Endothelial cell of umbilical vein (primary cell): ENCODE measurements at regions not wholly inside any gene's neighbourhood (a gene's known extent, or its start where the extent isn't known, plus 50 kb on each side); places are given as distances from the start of the nearest gene placed in this dataset.

Experiments used
- BruUV-seq: library from RNA; stranded (reverse); fragments of 400-500 nt; replicated peaks from 2 replicates; lab custom pipeline; 2021; lab: Mats Ljungman, UMichigan
- CTCF ChIA-PET: fragments of 300-600, 350-600 bp; sonication (Branson Sonifier 250); formaldehyde crosslinking; loops from one replicate; lab custom pipeline; 2021; ENCODE audit warnings: antibody characterized with exemption, inconsistent platforms; lab: Charles Lee
- POLR2A ChIA-PET: fragments of 300-600, 350-600 bp; sonication (Branson Sonifier 250); formaldehyde crosslinking; loops from one replicate; lab custom pipeline; 2021; ENCODE audit warnings: antibody characterized with exemption, inconsistent platforms; lab: Charles Lee
- DNase-seq: peaks from one replicate; pipeline ENCODE4 v3.0.0-alpha.2; 2011; ENCODE audit warnings: low read depth, low spot score
- FAIRE-seq: peaks from 2 replicates; lab custom pipeline; 2011; peaks lifted over from hg19 to GRCh38; lab: Jason Lieb, UNC
- H2AFZ ChIP-seq: 2 replicates; pipeline ENCODE4 v1.6.0; 2012; ENCODE audit warnings: low read depth, low read length, control low read depth, inconsistent platforms
- H3K27ac ChIP-seq: 2 replicates; pipeline ENCODE4 v1.5.1; 2011; ENCODE audit warnings: low read depth, mild to moderate bottlenecking, control low read depth, low read length, moderate library complexity; ENCODE audit not compliant: insufficient read depth
- H3K27me3 ChIP-seq, 2 experiments: 2 replicates each; pipeline versions ENCODE4 v1.6.0 to v1.6.1; 2011; ENCODE audit warnings: low read length in 2 of 2, mixed read lengths in 1 of 2; ENCODE audit not compliant: control insufficient read depth in 2 of 2, insufficient read depth in 2 of 2
- H3K36me3 ChIP-seq, 2 experiments: 2 replicates in 1 of 2; 3 replicates in 1 of 2; pipeline ENCODE4 v1.5.1; 2011; ENCODE audit warnings: low read length in 2 of 2, mild to moderate bottlenecking in 1 of 2, moderate library complexity in 1 of 2; ENCODE audit not compliant: control insufficient read depth in 2 of 2, insufficient read depth in 2 of 2; ENCODE audit errors: extremely low read depth in 1 of 2
- H3K4me1 ChIP-seq: 3 replicates; pipeline ENCODE4 v1.5.1; 2011; ENCODE audit warnings: mild to moderate bottlenecking, low read length; ENCODE audit not compliant: control insufficient read depth, insufficient read depth; ENCODE audit errors: extremely low read depth
- H3K4me2 ChIP-seq: 2 replicates; pipeline ENCODE4 v1.6.1; 2011; ENCODE audit warnings: low read length, control low read depth, mixed read lengths; ENCODE audit not compliant: insufficient read depth
- H3K4me3 ChIP-seq, 3 experiments: fragments of 200-600 bp in 1 of 3; sonication (generic), shearing (Covaris generic) in 1 of 3; replicated peaks in 1 of 3; 2 replicates each; pipeline ENCODE4 v1.5.1; 2011 to 2016; ENCODE audit warnings: control low read depth in 3 of 3, low read length in 3 of 3, mild to moderate bottlenecking in 2 of 3, inconsistent platforms in 1 of 3, low read depth in 1 of 3, moderate library complexity in 1 of 3; ENCODE audit not compliant: insufficient read depth in 1 of 3
- H3K79me2 ChIP-seq: 2 replicates; pipeline ENCODE4 v1.6.0; 2012; ENCODE audit warnings: low read length, inconsistent platforms; ENCODE audit not compliant: control insufficient read depth, insufficient read depth
- H3K9ac ChIP-seq: replicated peaks from 2 replicates; pipeline ENCODE3; 2011; ENCODE audit warnings: low read length, control low read depth; ENCODE audit not compliant: insufficient read depth; ENCODE audit errors: extremely low read depth
- H3K9me1 ChIP-seq: replicated peaks from 3 replicates; pipeline ENCODE4 v1.6.0; 2011; ENCODE audit warnings: mild to moderate bottlenecking, low read length; ENCODE audit not compliant: control insufficient read depth, insufficient read depth; ENCODE audit errors: extremely low read depth
- H3K9me3 ChIP-seq: replicated peaks from 2 replicates; pipeline ENCODE4 v1.5.1; 2012; ENCODE audit warnings: low read length, inconsistent platforms; ENCODE audit not compliant: control insufficient read depth, insufficient read depth
- H4K20me1 ChIP-seq: replicated peaks from 2 replicates; pipeline ENCODE3; 2011; ENCODE audit warnings: mild to moderate bottlenecking, low read length; ENCODE audit not compliant: control insufficient read depth, insufficient read depth; ENCODE audit errors: extremely low read depth
- CTCF ChIP-seq, 2 donors: IDR thresholded peaks; 1 replicate in 1 of 2; 2 replicates in 1 of 2; pipeline ENCODE4 v1.5.1; 2011; ENCODE audit warnings: low read length in 2 of 2, mild to moderate bottlenecking in 2 of 2, moderate library complexity in 2 of 2, control low read depth in 1 of 2, inconsistent platforms in 1 of 2, low read depth in 1 of 2; ENCODE audit not compliant: insufficient read depth in 1 of 2; ENCODE audit errors: extremely low read depth in 1 of 2
- EZH2 ChIP-seq: IDR thresholded peaks from 2 replicates; pipeline ENCODE4 v1.6.1; 2012; ENCODE audit warnings: borderline replicate concordance, low read depth, mild to moderate bottlenecking, moderate library complexity, low read length, inconsistent platforms; ENCODE audit not compliant: severe bottlenecking
- FOS ChIP-seq: IDR thresholded peaks from 2 replicates; pipeline ENCODE4 v1.6.1; 2011; ENCODE audit warnings: mild to moderate bottlenecking, low read length, moderate library complexity, borderline replicate concordance; ENCODE audit not compliant: insufficient read depth
- GATA2 ChIP-seq: IDR thresholded peaks from 2 replicates; pipeline ENCODE4 v1.7.0; 2011; ENCODE audit warnings: low read depth, mild to moderate bottlenecking, moderate library complexity, mixed read lengths, low read length; ENCODE audit not compliant: insufficient read length, insufficient read depth
- JUN ChIP-seq: IDR thresholded peaks from 2 replicates; pipeline ENCODE4 v1.6.1; 2011; ENCODE audit warnings: borderline replicate concordance, low read depth; ENCODE audit not compliant: insufficient read length, insufficient read depth
- MAX ChIP-seq: IDR thresholded peaks from 2 replicates; pipeline ENCODE4 v1.6.1; 2011; ENCODE audit not compliant: insufficient read depth, insufficient read length
- MYC ChIP-seq: IDR thresholded peaks from one replicate; pipeline ENCODE4 v1.6.1; 2011; ENCODE audit warnings: mild to moderate bottlenecking, low read depth, low read length
- POLR2A ChIP-seq: IDR thresholded peaks from 2 replicates; pipeline ENCODE4 v1.6.1; 2012; ENCODE audit warnings: low read depth, mild to moderate bottlenecking, control low read depth, low read length
- POLR2AphosphoS5 ChIP-seq: IDR thresholded peaks from 2 replicates; pipeline ENCODE4 v1.6.1; 2012; ENCODE audit warnings: low read depth, mild to moderate bottlenecking, control low read depth, low read length, moderate library complexity; ENCODE audit not compliant: insufficient read depth
- dilution Hi-C: fragments of 300-500 bp; cut with MboI; formaldehyde crosslinking; loops from one replicate; pipeline ENCODE4 v1.15.0; 2019; ENCODE audit warnings: low sequenced_read_pairs; ENCODE audit not compliant: extremely low pct_ligation_motif_present
- intact Hi-C: fragments of 100-400 bp; cut with micrococcal nuclease; formaldehyde crosslinking; loops from one replicate; pipeline ENCODE4 v1.10.0; 2022

GRCh38 chr7:97555857-97556421 lies 175.9 kb upstream of the TAC1 start:
- H2AFZ ChIP-seq = no peak overlapping the region
- H3K4me1 ChIP-seq = no peaks in the 10 kb centered on the region
- H3K9me3 ChIP-seq = peaks cover 2% of the 10 kb centered on the region
- ChIA-PET CTCF (no interaction called here), POLR2A (no interaction called here)
- H3K79me2 ChIP-seq = no peaks in the 10 kb centered on the region
- FAIRE-seq (no peak), DNase-seq (no peak)
- dilution Hi-C loops = no loop called here
- intact Hi-C loops = no loop called here
- H3K27me3 ChIP-seq = no peaks in the 10 kb centered on the region
- no peak overlapping the region for H3K4me3 ChIP-seq
- TF ChIP-seq CTCF (IDR thresholded peaks at IDR 0.05; ENCODE audit: extremely low read depth in 1 of 2, insufficient read depth in 1 of 2, low read depth in 1 of 2, low read length in 2 of 2) = no peak
- TF ChIP-seq JUN = no peak
- TF ChIP-seq POLR2A = no peak
- no peak for TF ChIP-seq MAX
- H3K36me3 ChIP-seq = no peaks in the 10 kb centered on the region
- H3K9me1 ChIP-seq = no peaks in the 10 kb centered on the region
- no peak overlapping the region for H3K27ac ChIP-seq
- H4K20me1 ChIP-seq = no peaks in the 10 kb centered on the region
- H3K4me2 ChIP-seq = no peak overlapping the region
- BruUV-seq = no TSS peak
- no peak overlapping the region for H3K9ac ChIP-seq

DNA sequence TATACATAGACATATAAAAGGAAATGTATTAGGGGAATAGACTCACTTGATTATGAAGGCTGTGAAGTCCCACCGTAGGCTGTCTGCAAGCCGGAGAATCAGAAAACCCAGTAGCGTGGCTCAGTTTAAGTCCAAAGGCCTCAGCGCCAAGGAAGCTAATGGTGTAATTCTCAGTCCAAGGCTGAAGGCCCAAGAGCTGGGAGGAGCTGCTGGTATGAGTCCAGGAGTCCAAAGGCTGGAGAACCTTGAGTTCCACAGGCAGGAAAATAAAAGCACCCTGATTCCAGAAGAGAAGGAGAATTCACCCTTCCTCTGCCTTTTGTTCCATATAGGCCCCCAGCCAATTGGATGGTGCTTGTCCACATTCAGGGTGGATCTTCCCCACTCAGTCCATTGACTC lies 166.2 kb upstream of the TAC1 start:
- CTCF ChIA-PET = no interaction called here
- H3K79me2 ChIP-seq = no peaks in the 10 kb centered on the region
- dilution Hi-C loops = no loop called here

More for the DNA sequence above, 166.2 kb upstream of the TAC1 start:
- no peak for TF ChIP-seq CTCF (IDR thresholded peaks at IDR 0.05; ENCODE audit: extremely low read depth in 1 of 2, insufficient read depth in 1 of 2, low read depth in 1 of 2, low read length in 2 of 2)
- TF ChIP-seq MAX = no peak
- TF ChIP-seq FOS = no peak
- no peak for TF ChIP-seq POLR2A
- TF ChIP-seq JUN = no peak
- TF ChIP-seq MYC = no peak
- TF ChIP-seq GATA2 = no peak
- TF ChIP-seq EZH2 = no peak
- no peak for TF ChIP-seq POLR2AphosphoS5
- POLR2A ChIA-PET = no interaction called here
- H3K4me2 ChIP-seq = no peak overlapping the region
- H3K9me1 ChIP-seq = no peaks in the 10 kb centered on the region
- no peak overlapping the region for H2AFZ ChIP-seq
- no peaks in the 10 kb centered on the region for H3K27me3 ChIP-seq
- H3K4me1 ChIP-seq = no peaks in the 10 kb centered on the region
- no peaks in the 10 kb centered on the region for H3K9me3 ChIP-seq
- no peak overlapping the region for H3K27ac ChIP-seq
- H3K4me3 ChIP-seq = no peak overlapping the region
- H4K20me1 ChIP-seq = no peaks in the 10 kb centered on the region
- DNase-seq = no peak
- H3K9ac ChIP-seq = no peak overlapping the region
- H3K36me3 ChIP-seq = no peaks in the 10 kb centered on the region
- intact Hi-C loops = loop anchor here (5.0 kb wide), 1 partner anchor 463 kb away; no protein-coding TSS in a partner anchor
- FAIRE-seq = no peak
- BruUV-seq = no TSS peak
